Erythroblast (primary cell): ENCODE measurements at regions not wholly inside any gene's neighbourhood (a gene's known extent, or its start where the extent isn't known, plus 50 kb on each side); places are given as distances from the start of the nearest gene placed in this dataset.

Experiments
- GATA1 ChIP-seq: IDR thresholded peaks from 2 replicates; pipeline ENCODE4 v1.6.1; 2011; ENCODE audit warnings: low read depth, mild to moderate bottlenecking, control low read depth, low read length, moderate library complexity
- POLR2A ChIP-seq: IDR thresholded peaks from 2 replicates; pipeline ENCODE4 v1.6.1; 2011; ENCODE audit warnings: mild to moderate bottlenecking, low read length

- TF ChIP-seq POLR2A = no peak
- no peak for TF ChIP-seq GATA1
These were observed 1188.7 kb downstream of the SLITRK1 start for GRCh38 chr13:82693607-82694006.
